GM12874 (cell line): ENCODE measurements at regions not wholly inside any gene's neighbourhood (a gene's known extent, or its start where the extent isn't known, plus 50 kb on each side); places are given as distances from the start of the nearest gene placed in this dataset.

Source experiments
- CTCF ChIP-seq: IDR thresholded peaks from 2 replicates; pipeline ENCODE4 v1.5.1; 2011; ENCODE audit warnings: low read depth, mild to moderate bottlenecking, control low read depth, low read length, moderate library complexity; ENCODE audit not compliant: insufficient read depth

- no peak for TF ChIP-seq CTCF
Observed at GRCh38 chr2:217157581-217157980, 297.7 kb upstream of the TNP1 start.

DNA sequence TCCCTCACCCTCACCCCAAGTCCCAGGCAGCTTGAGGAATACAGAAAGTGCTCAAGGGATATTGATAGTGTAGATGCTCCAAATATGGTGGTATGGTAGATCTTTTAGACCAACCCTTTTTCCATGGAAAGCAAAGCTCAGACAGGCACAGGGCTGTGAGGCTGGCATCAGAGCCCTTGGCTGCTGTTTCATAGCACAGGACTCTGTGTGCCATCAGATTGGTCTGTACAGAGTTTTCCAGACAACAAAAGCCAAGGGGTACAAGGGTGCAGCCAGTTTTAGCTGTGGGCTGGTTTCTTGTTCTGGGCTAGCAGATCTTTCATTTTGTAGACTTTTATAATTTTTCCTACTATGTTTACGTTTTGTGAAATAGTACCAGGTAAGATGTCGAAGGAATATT is 296.9 kb upstream of the TNP1 start:
- TF ChIP-seq CTCF = no peak

DNA sequence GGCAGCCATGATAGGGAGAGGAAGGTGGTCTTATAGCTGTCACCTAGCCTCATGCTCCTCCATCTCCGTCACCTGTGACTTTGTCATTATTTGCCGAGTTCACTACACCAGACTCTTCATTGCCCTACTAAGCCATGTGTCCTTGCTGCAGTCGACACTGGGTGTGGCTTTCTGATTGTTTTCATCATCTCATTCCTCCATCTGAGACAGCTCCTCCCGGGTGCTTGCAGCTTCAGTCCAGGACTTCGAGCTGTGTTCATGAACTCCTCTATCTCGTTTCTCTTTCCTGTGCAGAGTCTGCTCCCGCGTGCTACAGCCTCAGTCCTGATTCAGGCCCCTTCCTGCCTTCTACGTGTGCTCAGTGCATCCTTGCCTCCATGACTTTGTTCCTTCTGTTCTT is 295.1 kb upstream of the TNP1 start:
- no peak for TF ChIP-seq CTCF

DNA sequence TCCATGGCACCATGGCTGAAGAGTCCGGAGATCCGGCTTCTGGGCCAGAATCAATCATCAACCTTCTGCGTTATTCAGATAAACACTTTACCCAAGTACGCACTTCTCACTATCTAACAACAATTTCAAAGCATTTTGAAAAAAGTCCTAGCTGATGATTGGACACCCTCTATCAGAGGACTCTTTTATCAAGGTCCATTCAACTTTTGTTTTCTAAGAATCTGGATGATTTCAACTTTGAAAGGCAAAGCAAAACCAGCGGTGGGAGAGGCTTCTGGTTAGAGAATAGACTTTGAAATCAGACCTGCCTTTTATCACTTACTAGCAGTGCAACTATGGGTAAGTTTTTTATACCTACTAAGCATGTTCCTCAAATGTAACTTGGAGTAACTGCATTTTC is 293.6 kb upstream of the TNP1 start:
- no peak for TF ChIP-seq CTCF

GRCh38 chr2:217152831-217153230 is 293.0 kb upstream of the TNP1 start:
- TF ChIP-seq CTCF = no peak

- TF ChIP-seq CTCF = no peak
Observed at GRCh38 chr2:217151509-217152206, 291.8 kb upstream of the TNP1 start.

DNA sequence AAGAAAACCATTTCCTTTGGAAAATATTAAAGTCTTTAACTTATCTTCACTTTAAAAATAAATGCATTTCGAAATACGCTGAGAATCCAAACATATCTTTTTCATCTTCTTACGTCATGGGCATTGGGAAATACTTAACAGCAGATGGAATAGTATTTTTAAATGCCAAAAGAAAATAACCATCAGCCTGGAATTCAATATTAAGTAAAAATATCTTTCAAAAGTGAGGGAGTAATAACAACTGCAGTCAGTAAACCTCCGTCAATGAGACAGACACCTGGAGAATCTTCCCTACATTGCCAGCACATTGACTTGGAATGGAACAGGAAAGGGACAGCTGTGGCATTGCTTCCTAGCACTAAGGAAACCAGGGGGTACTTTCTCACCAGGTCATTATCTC is 290.4 kb upstream of the TNP1 start:
- no peak for TF ChIP-seq CTCF

- no peak for TF ChIP-seq CTCF
Observed at GRCh38 chr2:217149087-217149660, 289.3 kb upstream of the TNP1 start.
